ENCODE measurements at regions not wholly inside any gene's neighbourhood (a gene's known extent, or its start where the extent isn't known, plus 50 kb on each side); places are given as distances from the start of the nearest gene placed in this dataset.
"Not testable (repeated sequence)": the region's sequence is repeated elsewhere in the genome, so short reads cannot be mapped to it uniquely, and the experiment has no call there.

DNA sequence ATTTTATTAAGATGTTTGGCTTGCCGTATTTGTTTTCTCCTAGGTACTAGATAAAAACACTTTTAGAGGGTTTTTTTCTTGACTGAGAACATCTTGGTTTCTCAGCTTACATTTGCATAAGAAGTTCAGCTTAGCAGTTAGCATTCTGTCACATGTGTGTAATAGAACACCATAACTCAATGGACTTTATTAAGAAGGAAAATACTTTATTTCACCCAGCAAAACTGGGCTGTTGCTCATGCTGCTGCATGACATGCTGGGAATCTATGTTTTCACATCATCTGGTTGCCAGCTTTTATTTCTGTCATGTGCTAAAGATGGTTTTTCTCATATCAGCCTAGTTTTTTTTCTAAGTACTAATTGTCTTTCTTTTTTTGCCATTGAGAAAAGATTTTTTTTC is 144.6 kb downstream of the UTRN start:
- Mint-ChIP-seq H3K36me3 (peaks cover 38% of the 10 kb centered on the region), H3K27ac (no peak overlapping the region), H3K9me3 (peaks cover 4% of the 10 kb centered on the region), H3K27me3 (ENCODE audit: low read depth) (no peaks in the 10 kb centered on the region), H3K4me3 (no peak overlapping the region), H3K4me1 (peaks cover 3% of the 10 kb centered on the region)
- TF ChIP-seq, protein P1, sequence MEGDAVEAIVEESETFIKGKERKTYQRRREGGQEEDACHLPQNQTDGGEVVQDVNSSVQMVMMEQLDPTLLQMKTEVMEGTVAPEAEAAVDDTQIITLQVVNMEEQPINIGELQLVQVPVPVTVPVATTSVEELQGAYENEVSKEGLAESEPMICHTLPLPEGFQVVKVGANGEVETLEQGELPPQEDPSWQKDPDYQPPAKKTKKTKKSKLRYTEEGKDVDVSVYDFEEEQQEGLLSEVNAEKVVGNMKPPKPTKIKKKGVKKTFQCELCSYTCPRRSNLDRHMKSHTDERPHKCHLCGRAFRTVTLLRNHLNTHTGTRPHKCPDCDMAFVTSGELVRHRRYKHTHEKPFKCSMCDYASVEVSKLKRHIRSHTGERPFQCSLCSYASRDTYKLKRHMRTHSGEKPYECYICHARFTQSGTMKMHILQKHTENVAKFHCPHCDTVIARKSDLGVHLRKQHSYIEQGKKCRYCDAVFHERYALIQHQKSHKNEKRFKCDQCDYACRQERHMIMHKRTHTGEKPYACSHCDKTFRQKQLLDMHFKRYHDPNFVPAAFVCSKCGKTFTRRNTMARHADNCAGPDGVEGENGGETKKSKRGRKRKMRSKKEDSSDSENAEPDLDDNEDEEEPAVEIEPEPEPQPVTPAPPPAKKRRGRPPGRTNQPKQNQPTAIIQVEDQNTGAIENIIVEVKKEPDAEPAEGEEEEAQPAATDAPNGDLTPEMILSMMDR (IDR thresholded peaks at IDR 0.05; ENCODE audit: unreplicated experiment) = no peak
- no peak for DNase-seq (ENCODE audit: low spot score in 2 of 2, unreplicated experiment in 2 of 2)

DNA sequence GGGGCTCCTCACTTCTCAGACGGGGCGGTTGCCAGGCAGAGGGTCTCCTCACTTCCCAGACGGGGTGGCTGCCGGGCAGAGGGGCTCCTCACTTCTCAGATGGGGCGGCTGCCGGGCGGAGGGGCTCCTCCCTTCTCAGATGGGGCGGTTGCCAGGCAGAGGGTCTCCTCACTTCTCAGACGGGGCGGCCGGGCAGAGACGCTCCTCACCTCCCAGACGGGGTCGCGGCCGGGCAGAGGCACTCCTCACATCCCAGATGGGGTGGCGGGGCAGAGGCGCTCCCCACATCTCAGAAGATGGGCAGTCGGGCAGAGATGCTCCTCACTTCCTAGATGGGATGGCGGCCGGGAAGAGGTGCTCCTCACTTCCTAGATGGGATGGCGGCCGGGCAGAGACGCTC is 148.3 kb downstream of the UTRN start:
- H3K4me3 Mint-ChIP-seq; DNase-seq (ENCODE audit: low spot score in 2 of 2, unreplicated experiment in 2 of 2); H3K9me3 Mint-ChIP-seq; H3K4me1 Mint-ChIP-seq; H3K27ac Mint-ChIP-seq; H3K27me3 Mint-ChIP-seq (ENCODE audit: low read depth): not testable (repeated sequence)
- H3K36me3 Mint-ChIP-seq = peaks cover 48% of the 10 kb centered on the region

DNA sequence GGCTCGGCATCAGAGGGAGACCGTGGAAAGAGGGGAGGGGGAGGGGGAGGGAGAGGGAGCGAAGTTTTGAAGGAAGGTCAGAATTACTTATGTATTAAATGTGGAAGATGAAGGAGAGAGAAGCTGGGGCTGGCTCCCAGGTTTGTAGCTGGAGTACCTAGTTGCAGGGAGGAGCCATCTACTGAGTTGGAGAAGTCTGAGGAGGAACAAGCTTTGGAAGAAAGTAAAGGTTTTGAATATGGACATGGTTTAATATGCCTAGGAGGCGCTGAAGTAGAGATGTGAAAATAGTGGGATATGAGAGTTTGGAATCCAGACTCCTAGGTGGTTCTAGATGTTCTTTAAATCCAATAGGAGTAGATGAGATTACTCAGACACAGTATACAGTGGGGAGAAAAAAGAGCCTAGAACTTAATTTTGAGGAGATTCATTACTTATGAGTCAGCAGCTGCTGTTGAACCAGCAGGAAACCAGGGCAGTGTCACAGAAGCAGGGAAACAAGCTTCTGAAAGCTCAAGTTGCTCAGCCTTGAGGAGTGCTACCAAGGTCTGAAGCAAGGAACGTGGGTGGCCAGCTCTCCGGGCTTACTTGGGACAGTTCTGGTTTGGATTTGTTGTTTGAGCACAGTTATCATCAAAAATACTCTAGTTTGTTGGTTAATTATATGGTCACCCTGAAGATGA is 149.3 kb downstream of the UTRN start:
- Mint-ChIP-seq H3K27me3 (ENCODE audit: low read depth) (no peaks in the 10 kb centered on the region), H3K27ac (no peak overlapping the region), H3K36me3 (peaks cover 53% of the 10 kb centered on the region), H3K4me3 (no peak overlapping the region), H3K9me3 (peaks cover 7% of the 10 kb centered on the region), H3K4me1 (no peaks in the 10 kb centered on the region)
- DNase-seq (ENCODE audit: low spot score in 2 of 2, unreplicated experiment in 2 of 2) = no peak
- TF ChIP-seq, protein P1 (IDR thresholded peaks at IDR 0.05; ENCODE audit: unreplicated experiment) = no peak

DNA sequence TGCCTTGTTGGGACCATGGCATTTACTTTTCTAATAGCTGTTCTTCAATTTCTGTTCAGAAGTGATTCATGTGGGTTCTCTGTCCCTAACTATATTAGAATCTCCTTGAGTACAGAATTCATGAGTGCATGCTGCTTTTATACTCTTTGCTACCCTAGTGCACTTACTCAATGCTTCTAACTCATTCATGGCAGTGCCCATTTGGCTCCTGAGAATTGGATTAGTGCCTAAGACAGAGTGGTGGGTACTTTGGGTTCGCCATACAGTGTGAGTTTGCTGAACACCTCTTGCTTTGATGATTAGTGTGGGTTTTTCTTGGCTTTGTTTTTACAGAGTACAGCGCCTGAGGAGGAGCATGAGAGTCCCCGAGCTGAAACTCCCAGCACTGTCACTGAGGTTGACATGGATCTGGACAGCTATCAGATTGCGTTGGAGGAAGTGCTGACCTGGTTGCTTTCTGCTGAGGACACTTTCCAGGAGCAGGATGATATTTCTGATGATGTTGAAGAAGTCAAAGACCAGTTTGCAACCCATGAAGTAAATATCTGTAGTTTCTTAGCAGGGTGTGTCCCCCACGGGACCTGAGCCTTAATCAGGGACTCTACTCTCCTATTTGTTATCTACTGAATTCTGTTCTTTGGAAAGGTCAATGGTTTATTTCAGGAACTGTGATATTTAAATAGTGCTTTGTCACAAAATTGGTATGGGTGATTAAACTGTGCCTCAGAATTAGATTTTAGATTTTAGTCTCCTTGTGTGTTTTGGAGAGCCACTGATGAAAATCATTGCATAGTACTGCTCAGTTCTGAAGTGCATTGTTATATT is 150.7 kb downstream of the UTRN start:
- TF ChIP-seq, protein P1 (IDR thresholded peaks at IDR 0.05; ENCODE audit: unreplicated experiment) = no peak
- peaks cover 65% of the 10 kb centered on the region for H3K36me3 Mint-ChIP-seq

DNA sequence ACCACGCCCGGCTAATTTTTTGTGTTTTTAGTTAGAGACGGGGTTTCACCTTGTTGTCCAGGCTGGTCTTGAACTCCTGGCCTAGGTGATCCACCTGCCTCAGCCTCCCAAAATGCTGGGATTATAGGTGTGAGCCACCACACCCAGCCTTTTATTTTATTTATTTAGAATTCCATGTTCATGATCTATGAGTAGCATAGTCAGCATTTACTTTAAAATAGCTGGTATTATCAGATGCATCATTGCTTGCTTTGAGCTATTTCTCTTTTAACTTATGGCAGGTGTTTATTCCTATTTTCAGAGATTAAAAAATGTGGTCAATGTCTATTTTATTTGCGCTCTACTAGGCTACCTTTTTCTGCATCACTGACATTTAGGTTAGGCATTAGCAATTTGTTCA is 152.0 kb downstream of the UTRN start:
- no peaks in the 10 kb centered on the region for H3K4me1 Mint-ChIP-seq
- peaks cover 70% of the 10 kb centered on the region for H3K36me3 Mint-ChIP-seq
- H3K4me3 Mint-ChIP-seq = no peak overlapping the region
- no peak for DNase-seq (ENCODE audit: low spot score in 2 of 2, unreplicated experiment in 2 of 2)
- no peaks in the 10 kb centered on the region for H3K27me3 Mint-ChIP-seq (ENCODE audit: low read depth)
- H3K9me3 Mint-ChIP-seq = peaks cover 25% of the 10 kb centered on the region
- TF ChIP-seq, protein P1 (IDR thresholded peaks at IDR 0.05; ENCODE audit: unreplicated experiment) = no peak
- no peak overlapping the region for H3K27ac Mint-ChIP-seq

More for the DNA sequence above, 150.7 kb downstream of the UTRN start:
- Mint-ChIP-seq H3K4me3 (no peak overlapping the region), H3K27me3 (ENCODE audit: low read depth) (no peaks in the 10 kb centered on the region), H3K9me3 (peaks cover 19% of the 10 kb centered on the region), H3K27ac (no peak overlapping the region), H3K4me1 (no peaks in the 10 kb centered on the region)
- DNase-seq (ENCODE audit: low spot score in 2 of 2, unreplicated experiment in 2 of 2) = no peak

DNA sequence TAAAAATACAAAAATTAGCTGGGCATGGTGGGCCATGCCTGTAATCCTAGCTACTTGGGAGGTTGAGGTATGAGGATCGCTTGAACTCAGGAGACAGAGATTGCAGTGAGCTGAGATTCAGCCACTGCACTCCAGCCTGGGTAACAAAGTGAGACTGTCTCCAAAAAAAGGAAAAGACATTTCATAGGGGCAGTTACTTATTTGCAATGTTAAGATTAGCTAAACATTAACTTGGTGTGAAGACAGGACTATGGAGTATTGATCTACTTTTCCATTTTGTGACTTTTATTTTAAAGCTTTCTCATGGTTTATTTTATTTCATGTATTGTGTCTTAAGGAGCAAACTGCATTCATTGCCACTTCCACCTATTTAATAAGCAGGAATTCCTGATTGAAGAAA is 153.0 kb downstream of the UTRN start:
- Mint-ChIP-seq H3K4me1 (no peaks in the 10 kb centered on the region), H3K27me3 (ENCODE audit: low read depth) (no peaks in the 10 kb centered on the region), H3K36me3 (peaks cover 76% of the 10 kb centered on the region), H3K9me3 (peaks cover 26% of the 10 kb centered on the region), H3K27ac (no peak overlapping the region), H3K4me3 (no peak overlapping the region)
- no peak for DNase-seq (ENCODE audit: low spot score in 2 of 2, unreplicated experiment in 2 of 2)
- TF ChIP-seq, protein P1 (IDR thresholded peaks at IDR 0.05; ENCODE audit: unreplicated experiment) = no peak
